ENCODE measurements at regions not wholly inside any gene's neighbourhood (a gene's known extent, or its start where the extent isn't known, plus 50 kb on each side); places are given as distances from the start of the nearest gene placed in this dataset.

DNA sequence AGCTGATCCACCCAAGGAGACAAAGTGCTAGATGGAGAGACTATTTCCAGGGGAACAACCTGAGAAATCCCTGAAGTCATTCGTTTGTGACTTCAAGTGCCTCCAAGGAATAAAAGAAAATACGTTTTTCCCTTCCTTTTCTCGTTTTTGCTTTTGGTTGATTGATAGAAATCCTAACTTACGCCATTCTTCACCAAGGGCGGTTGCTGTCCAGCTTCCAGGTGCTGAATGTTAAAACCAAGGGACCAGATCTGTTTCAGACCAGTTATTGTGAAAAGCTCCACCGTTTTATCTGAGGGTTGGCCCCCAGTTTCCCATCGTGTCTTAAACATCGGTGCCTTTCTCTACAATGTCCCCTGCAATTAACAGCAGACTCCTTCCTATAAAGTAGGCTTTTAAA, 600.7 kb upstream of the SGCD start:
- no peak for DNase-seq
- intact Hi-C loops (cut with DNase I), result no loop called here
- Histone ChIP-seq H3K36me3 (ENCODE audit: insufficient read depth in 1 of 2, low read depth in 1 of 2) (no peaks in the 10 kb centered on the region), H3K27ac (no peak overlapping the region), H3K4me3 (no peak overlapping the region), H3K9me3 (no peaks in the 10 kb centered on the region), H3K27me3 (ENCODE audit: insufficient read depth in 3 of 3, low read length in 2 of 3) (peaks cover 0 to 15% (median 0%) of the 10 kb centered on the region in 3 donors), H3K4me1 (peaks cover 12% of the 10 kb centered on the region)
- no peak for ATAC-seq
- WGBS, 3 donors, result 4 to 10% (median 8%) methylated on average over 8 of the region's 8 CpGs
- TF ChIP-seq, protein P1, sequence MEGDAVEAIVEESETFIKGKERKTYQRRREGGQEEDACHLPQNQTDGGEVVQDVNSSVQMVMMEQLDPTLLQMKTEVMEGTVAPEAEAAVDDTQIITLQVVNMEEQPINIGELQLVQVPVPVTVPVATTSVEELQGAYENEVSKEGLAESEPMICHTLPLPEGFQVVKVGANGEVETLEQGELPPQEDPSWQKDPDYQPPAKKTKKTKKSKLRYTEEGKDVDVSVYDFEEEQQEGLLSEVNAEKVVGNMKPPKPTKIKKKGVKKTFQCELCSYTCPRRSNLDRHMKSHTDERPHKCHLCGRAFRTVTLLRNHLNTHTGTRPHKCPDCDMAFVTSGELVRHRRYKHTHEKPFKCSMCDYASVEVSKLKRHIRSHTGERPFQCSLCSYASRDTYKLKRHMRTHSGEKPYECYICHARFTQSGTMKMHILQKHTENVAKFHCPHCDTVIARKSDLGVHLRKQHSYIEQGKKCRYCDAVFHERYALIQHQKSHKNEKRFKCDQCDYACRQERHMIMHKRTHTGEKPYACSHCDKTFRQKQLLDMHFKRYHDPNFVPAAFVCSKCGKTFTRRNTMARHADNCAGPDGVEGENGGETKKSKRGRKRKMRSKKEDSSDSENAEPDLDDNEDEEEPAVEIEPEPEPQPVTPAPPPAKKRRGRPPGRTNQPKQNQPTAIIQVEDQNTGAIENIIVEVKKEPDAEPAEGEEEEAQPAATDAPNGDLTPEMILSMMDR (IDR thresholded peaks at IDR 0.05), result no peak

DNA sequence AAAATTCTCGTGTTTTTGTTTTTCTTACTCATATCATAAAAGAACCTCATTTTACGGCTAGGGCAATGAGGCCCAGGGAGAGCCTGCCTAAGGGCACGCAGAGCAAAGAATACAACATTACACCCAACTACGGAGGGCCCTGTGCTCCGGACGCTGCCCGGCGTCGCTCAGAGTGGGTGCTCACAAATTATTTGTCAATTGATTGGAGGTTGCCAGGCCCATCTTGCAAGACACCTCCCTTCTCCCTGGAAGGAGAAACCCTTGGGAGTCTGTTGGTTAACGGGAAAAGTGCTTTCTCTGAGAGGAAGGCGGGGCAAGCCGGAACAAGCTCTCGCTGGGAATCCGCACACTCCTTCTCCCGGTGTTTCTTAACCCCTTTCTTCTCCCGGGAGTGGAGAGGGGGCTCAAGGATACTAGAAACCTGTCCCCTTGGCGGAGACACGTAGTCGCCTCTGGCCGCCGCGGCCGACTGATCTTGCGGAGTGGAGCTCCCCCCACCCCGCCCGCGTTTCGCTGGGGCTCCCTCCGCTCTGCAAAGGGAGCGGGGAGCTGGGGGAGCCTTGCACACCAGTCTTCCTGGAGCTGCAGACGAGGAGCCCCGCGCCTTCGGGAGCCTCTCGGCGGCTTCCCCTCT, 599.3 kb upstream of the SGCD start:
- no peak for ATAC-seq
- Histone ChIP-seq H3K36me3 (ENCODE audit: insufficient read depth in 1 of 2, low read depth in 1 of 2) (no peaks in the 10 kb centered on the region), H3K4me1 (peaks cover 26% of the 10 kb centered on the region), H3K27ac (no peak overlapping the region), H3K9me3 (no peaks in the 10 kb centered on the region), H3K27me3 (ENCODE audit: insufficient read depth in 3 of 3, low read length in 2 of 3) (peaks cover 0 to 15% (median 0%) of the 10 kb centered on the region in 3 donors), H3K4me3 (peak overlapping the region; percentile 73)
- 3 to 4% (median 4%) methylated on average over 36 of the region's 36 CpGs for WGBS, 3 donors
- TF ChIP-seq, protein P1 (IDR thresholded peaks at IDR 0.05), result no peak
- DNase-seq, result no peak
- intact Hi-C loops (cut with DNase I), result no loop called here

DNA sequence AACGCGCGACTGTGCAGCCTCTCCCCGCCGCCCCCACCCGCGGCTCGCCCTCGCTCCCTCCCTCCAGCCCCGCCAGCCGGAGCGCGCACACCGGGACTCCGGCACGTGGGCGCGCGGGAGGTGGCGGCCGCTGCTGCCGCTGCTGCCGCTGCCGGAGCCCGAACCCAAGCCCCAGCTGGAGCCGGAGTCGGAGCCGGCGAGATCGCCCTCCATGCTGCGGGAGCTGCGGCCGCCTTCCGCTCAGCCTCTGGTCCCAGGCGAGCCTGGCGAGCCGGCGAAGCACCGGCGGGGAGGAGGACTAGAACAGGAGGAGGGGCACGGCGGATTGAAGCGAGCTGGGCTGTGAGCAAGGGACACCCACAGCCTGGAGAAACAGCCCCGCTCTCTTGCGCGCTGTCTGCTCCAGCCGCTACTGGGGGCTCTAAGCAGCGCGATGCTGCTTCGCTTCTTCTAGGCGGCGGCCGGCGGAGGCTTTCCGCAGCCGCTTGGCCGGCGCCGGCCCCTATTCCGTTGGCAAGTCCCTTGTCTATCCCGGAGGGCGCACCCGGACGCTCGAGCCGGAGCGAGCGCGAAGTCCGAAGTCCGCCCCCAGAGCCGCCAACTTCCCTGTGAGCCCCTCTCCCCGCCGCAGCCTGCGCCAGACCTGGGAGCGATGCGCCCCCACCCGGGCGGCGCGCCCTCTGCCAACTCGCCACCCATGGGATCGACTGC, 598.7 kb upstream of the SGCD start:
- intact Hi-C loops (cut with DNase I), result no loop called here
- WGBS, 3 donors, result 0 to 1% (median 0%) methylated on average over 53 to 83 of the region's 83 CpGs
- ATAC-seq (peak; percentile 57 to 64 (median 62)), DNase-seq (peak; percentile 47 to 75)
- Histone ChIP-seq H3K27me3 (ENCODE audit: insufficient read depth in 3 of 3, low read length in 2 of 3) (peaks cover 0 to 14% (median 0%) of the 10 kb centered on the region in 3 donors), H3K27ac (peak overlapping the region; percentile 74), H3K4me3 (peak overlapping the region; percentile 73), H3K4me1 (peaks cover 29% of the 10 kb centered on the region), H3K9me3 (no peaks in the 10 kb centered on the region), H3K36me3 (ENCODE audit: insufficient read depth in 1 of 2, low read depth in 1 of 2) (no peaks in the 10 kb centered on the region)
- TF ChIP-seq, protein P1 (IDR thresholded peaks at IDR 0.05), result no peak

DNA sequence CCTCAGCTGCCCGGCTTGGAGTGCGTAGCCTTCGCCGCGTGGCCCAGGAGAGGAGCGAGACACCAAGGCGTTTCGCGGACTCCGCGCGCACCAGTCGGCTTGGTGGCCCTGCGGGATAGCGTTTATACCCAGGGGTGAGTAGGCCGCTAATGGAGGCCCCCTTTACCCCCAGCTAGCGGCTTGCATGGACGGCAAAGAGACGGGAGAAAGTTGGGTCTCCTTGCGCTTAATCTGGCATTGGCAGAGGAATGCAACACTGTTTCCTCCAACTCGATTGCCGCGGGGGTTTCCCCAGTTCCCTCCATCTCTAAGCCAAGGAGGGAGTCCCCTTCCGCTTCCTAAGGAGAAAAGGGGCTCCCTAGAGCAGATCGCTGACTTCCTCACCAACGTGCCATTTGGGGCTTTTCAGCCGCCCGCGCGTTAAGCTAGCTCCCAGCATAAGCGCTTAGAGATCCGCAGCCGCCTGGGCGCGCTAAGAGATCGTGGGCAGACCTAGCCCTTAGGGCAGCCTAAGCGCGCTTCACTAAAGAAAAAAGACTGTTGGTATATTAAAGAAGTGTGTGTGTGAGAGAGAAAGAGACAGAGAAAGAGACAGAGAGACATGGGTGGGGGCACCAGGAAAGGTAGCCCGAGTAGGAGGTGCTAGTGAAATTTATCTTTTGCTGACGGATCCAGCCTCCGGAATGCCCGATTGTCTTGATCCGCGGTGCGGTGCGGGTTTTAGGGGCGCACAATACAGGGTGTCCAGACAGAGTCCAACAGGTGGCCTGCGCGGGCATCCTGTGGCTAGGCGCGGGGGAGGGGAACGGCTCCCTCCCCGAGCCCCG, 597.9 kb upstream of the SGCD start:
- peak; percentile 63 to 73 (median 65) for ATAC-seq
- H3K36me3 ChIP-seq (ENCODE audit: insufficient read depth in 1 of 2, low read depth in 1 of 2), result no peaks in the 10 kb centered on the region
- H3K9me3 ChIP-seq, result no peaks in the 10 kb centered on the region
- peak overlapping the region; percentile 74 for H3K27ac ChIP-seq
- intact Hi-C loops (cut with DNase I), result no loop called here
- TF ChIP-seq, protein P1 (IDR thresholded peaks at IDR 0.05), result no peak
- WGBS, 3 donors, result 1 to 2% (median 1%) methylated on average over 53 to 54 of the region's 54 CpGs
- H3K4me3 ChIP-seq, result peak overlapping the region; percentile 73
- peaks cover 34% of the 10 kb centered on the region for H3K4me1 ChIP-seq
- peaks cover 0 to 12% (median 0%) of the 10 kb centered on the region in 3 donors for H3K27me3 ChIP-seq (ENCODE audit: insufficient read depth in 3 of 3, low read length in 2 of 3)
- peak in 1 of 2 donors; percentile 66 for DNase-seq
